ENCODE measurements at regions not wholly inside any gene's neighbourhood (a gene's known extent, or its start where the extent isn't known, plus 50 kb on each side); places are given as distances from the start of the nearest gene placed in this dataset.

- H3K36me3 Mint-ChIP-seq (ENCODE audit: insufficient read depth, unreplicated experiment), result no peaks in the 10 kb centered on the region
- H3K27me3 Mint-ChIP-seq (ENCODE audit: insufficient read depth, unreplicated experiment), result no peaks in the 10 kb centered on the region
- intact Hi-C loops (cut with micrococcal nuclease), result no loop called here
- peak; percentile 69 for DNase-seq (ENCODE audit: unreplicated experiment)
- H3K4me3 Mint-ChIP-seq (ENCODE audit: unreplicated experiment), result no peak overlapping the region
- no TSS peak for BruUV-seq (replicated peaks)
- no peaks in the 10 kb centered on the region for H3K4me1 Mint-ChIP-seq (ENCODE audit: insufficient read depth, unreplicated experiment)
- H3K9me3 Mint-ChIP-seq (ENCODE audit: unreplicated experiment), result peaks cover 11% of the 10 kb centered on the region
- CTCF ChIA-PET, result no interaction called here
- TF ChIP-seq, protein P1, sequence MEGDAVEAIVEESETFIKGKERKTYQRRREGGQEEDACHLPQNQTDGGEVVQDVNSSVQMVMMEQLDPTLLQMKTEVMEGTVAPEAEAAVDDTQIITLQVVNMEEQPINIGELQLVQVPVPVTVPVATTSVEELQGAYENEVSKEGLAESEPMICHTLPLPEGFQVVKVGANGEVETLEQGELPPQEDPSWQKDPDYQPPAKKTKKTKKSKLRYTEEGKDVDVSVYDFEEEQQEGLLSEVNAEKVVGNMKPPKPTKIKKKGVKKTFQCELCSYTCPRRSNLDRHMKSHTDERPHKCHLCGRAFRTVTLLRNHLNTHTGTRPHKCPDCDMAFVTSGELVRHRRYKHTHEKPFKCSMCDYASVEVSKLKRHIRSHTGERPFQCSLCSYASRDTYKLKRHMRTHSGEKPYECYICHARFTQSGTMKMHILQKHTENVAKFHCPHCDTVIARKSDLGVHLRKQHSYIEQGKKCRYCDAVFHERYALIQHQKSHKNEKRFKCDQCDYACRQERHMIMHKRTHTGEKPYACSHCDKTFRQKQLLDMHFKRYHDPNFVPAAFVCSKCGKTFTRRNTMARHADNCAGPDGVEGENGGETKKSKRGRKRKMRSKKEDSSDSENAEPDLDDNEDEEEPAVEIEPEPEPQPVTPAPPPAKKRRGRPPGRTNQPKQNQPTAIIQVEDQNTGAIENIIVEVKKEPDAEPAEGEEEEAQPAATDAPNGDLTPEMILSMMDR (IDR thresholded peaks at IDR 0.05; ENCODE audit: unreplicated experiment), result no peak
- POLR2A ChIA-PET, result no interaction called here
- H3K27ac Mint-ChIP-seq (ENCODE audit: low read depth, unreplicated experiment), result no peak overlapping the region
Observed at GRCh38 chr10:64726466-64726865, 1205.3 kb downstream of the REEP3 start.

DNA sequence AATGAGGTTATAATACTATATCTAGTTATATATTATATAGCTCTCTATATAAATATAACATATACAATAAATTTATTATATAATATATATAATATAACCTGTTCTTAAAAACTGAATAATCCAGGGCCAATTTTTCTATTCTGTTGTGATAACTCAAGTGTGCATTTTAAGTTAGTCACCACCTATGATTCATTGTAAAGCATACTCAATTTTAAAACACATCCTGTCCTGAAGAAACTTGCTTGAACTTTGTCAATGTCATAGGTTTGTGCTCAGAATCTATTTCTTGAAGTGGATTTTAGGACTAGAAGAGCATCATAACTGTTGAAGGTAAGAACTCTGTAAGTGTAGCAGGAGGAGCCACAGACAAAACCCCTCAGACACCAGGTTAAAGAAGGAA, 1209.8 kb downstream of the REEP3 start:
- intact Hi-C loops (cut with micrococcal nuclease), result loop anchor here (5.0 to 10.0 kb wide), 5 partner anchors 244 to 1896 kb away; no protein-coding TSS in a partner anchor
- Mint-ChIP-seq H3K4me1 (ENCODE audit: insufficient read depth, unreplicated experiment) (peaks cover 5% of the 10 kb centered on the region), H3K4me3 (ENCODE audit: unreplicated experiment) (no peak overlapping the region), H3K27me3 (ENCODE audit: insufficient read depth, unreplicated experiment) (no peaks in the 10 kb centered on the region), H3K36me3 (ENCODE audit: insufficient read depth, unreplicated experiment) (no peaks in the 10 kb centered on the region), H3K9me3 (ENCODE audit: unreplicated experiment) (peaks cover 5% of the 10 kb centered on the region), H3K27ac (ENCODE audit: low read depth, unreplicated experiment) (no peak overlapping the region)
- TF ChIP-seq, protein P1 (IDR thresholded peaks at IDR 0.05; ENCODE audit: unreplicated experiment), result no peak
- CTCF ChIA-PET, result interaction anchor here (0.6 kb wide), 1 partner anchor 756 kb away, joined by 3 read pairs; no protein-coding TSS in a partner anchor
- BruUV-seq (replicated peaks), result no TSS peak
- POLR2A ChIA-PET, result no interaction called here
- no peak for DNase-seq (ENCODE audit: unreplicated experiment)

DNA sequence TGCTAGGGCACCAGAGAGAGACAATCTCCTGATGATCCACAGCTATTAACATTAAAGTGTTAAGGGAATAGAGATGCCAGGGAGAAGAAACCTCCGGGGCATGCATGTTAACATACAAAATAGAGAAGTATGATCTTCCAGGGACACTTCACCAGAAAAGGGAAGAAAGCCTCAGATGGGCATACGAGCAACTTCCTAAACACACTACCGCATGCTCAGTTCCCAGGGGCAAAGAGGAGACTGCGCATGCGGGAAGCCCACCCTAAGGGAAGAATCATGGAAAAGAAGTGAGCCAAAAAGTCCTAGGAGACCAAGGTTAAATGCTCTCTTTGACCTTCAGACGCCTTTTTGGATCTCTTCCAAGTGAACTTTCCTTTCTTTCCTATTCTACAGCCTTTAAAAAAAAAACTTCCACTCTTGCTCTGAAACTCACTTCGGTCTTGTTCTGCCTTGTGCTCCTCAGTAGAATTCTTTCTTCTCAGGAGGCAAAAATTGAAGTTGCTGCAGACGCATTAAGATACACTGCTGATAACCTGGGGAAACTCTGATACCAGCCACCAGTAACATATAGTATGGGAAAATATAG, 1211.3 kb downstream of the REEP3 start:
- Mint-ChIP-seq H3K9me3 (ENCODE audit: unreplicated experiment) (peaks cover 8% of the 10 kb centered on the region), H3K4me3 (ENCODE audit: unreplicated experiment) (no peak overlapping the region), H3K36me3 (ENCODE audit: insufficient read depth, unreplicated experiment) (no peaks in the 10 kb centered on the region), H3K4me1 (ENCODE audit: insufficient read depth, unreplicated experiment) (peaks cover 5% of the 10 kb centered on the region), H3K27me3 (ENCODE audit: insufficient read depth, unreplicated experiment) (no peaks in the 10 kb centered on the region), H3K27ac (ENCODE audit: low read depth, unreplicated experiment) (no peak overlapping the region)
- no TSS peak for BruUV-seq (replicated peaks)
- no peak for DNase-seq (ENCODE audit: unreplicated experiment)
- TF ChIP-seq, protein P1 (IDR thresholded peaks at IDR 0.05; ENCODE audit: unreplicated experiment), result no peak
- POLR2A ChIA-PET, result no interaction called here
- intact Hi-C loops (cut with micrococcal nuclease), result loop anchor here (5.0 to 10.0 kb wide), 5 partner anchors 242 to 1895 kb away; no protein-coding TSS in a partner anchor
- CTCF ChIA-PET, result interaction anchor here (0.6 to 1.5 kb wide), 7 partner anchors 8 to 1894 kb away, joined by 3 to 5 read pairs (median 4); no protein-coding TSS in a partner anchor

- ChIA-PET POLR2A (no interaction called here), CTCF (no interaction called here)
- Mint-ChIP-seq H3K9me3 (ENCODE audit: unreplicated experiment) (peaks cover 8% of the 10 kb centered on the region), H3K4me3 (ENCODE audit: unreplicated experiment) (no peak overlapping the region), H3K4me1 (ENCODE audit: insufficient read depth, unreplicated experiment) (peaks cover 5% of the 10 kb centered on the region), H3K27ac (ENCODE audit: low read depth, unreplicated experiment) (no peak overlapping the region), H3K36me3 (ENCODE audit: insufficient read depth, unreplicated experiment) (no peaks in the 10 kb centered on the region), H3K27me3 (ENCODE audit: insufficient read depth, unreplicated experiment) (no peaks in the 10 kb centered on the region)
- intact Hi-C loops (cut with micrococcal nuclease), result loop anchor here (5.0 to 10.0 kb wide), 5 partner anchors 241 to 1893 kb away; no protein-coding TSS in a partner anchor
- BruUV-seq (replicated peaks), result no TSS peak
- peak; percentile 61 for DNase-seq (ENCODE audit: unreplicated experiment)
- TF ChIP-seq, protein P1 (IDR thresholded peaks at IDR 0.05; ENCODE audit: unreplicated experiment), result peak; percentile 50
Observed at GRCh38 chr10:64733980-64734379, 1212.8 kb downstream of the REEP3 start.

Measured in MCF 10A (cell line).